Hindlimb muscle (tissue), 1 donor: ENCODE measurements at regions not wholly inside any gene's neighbourhood (a gene's known extent, or its start where the extent isn't known, plus 50 kb on each side); places are given as distances from the start of the nearest gene placed in this dataset.
A peak's percentile ranks its signal among the peaks of the same experiment; 100 is the strongest.

Experiments
- DNase-seq: peaks from one replicate; pipeline ENCODE4 v3.0.0-alpha.2; 2013

DNA sequence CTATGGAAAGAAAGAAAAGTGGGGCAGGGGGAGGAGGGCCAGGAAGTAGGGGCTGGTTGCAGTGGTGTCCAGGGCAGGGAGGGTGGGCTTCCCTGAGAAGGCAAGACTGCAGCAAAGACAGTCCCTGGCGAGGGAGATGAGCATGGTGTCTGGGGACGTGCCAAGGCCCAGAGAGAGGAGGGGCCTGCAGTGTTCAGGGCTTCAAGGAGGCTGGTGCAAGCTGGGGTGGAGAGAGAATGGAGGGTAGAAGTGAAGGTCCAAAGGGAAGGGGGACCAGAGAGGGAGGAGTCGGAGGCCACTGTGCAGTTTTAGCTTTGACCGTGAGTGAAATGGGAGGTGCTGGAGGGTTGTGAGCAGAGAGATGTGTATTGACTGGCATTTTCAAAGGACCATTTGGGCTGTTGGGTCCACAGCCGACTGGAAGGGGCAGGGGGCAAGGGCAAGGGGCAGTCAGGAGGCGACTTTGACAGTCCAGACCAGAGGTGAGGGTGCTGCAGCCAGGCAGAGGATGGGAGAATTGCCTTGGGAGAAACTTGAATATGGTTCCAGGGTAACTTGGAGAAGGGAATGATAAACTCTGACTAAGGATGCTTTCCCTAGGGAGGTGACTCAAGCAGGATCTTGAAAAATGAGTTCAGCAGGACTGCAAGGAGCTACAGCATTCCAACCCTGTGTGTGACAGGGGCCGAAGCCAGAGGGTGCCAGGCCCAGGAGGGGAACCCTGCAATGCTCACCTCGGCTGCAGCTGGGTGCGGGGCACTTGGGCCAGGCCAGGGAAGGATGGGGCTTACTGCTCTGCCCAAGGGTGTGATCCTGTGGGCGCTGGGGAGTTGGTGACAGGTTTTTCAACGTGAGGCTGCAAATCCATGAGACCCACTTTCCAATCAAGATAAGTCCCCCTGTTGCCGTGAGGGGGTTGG lies 177.1 kb upstream of the HAAO start:
- DNase-seq: no peak

DNA sequence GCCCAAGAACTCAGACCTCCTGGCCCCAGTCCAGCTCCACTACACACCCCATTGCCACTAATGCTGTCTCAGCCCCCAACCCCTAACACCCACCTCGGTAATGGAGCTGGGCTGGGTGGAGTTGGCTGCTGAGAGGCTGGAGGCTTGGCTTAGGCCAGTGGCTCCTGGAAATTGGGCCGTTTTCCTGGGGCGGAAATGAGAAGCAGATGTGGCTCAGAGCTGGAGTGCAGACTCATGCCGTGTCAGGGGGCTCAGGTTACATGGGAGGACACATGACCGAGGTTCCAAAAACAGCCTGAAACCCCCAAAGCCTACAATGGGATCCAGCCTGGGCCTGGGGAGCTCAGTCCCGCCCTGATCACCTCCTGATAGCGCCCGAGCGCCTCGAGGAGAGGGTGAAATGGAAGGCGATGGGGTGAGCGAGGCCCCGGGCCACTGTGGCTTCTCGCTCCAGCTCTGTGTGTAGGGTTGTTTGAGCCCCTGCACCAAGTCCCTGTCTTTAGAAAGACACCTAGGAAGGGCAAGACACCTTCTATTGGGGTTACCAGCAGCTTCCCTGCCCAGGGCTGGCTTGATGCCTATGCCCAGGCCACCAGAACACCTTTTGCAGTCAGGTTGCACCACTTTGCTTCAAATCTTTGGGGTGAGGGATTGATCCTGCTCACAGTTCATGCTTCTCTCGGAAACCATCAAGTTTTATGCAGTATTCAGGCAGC lies 175.7 kb upstream of the HAAO start:
- DNase-seq: peak; percentile 97

DNA sequence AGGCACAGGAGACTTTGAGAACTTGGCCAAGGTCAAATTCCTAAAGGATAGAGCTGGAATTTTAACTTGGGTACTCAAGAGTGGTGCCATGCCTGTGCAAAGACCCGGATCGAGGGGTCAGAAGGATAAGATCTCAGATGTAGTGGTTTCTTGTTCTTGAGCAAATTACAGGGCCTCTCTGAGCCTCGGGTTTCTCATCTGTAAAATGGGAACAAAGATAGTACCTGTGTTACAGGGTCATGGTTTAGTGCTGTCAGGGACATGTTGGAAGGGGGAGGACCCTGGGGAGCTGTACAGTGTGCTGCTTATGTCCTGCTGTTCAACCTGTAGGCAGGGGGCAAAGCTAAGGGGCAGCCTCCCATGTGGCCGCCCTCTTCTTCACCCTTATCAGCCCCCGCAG lies 173.5 kb upstream of the HAAO start:
- DNase-seq: no peak

DNA sequence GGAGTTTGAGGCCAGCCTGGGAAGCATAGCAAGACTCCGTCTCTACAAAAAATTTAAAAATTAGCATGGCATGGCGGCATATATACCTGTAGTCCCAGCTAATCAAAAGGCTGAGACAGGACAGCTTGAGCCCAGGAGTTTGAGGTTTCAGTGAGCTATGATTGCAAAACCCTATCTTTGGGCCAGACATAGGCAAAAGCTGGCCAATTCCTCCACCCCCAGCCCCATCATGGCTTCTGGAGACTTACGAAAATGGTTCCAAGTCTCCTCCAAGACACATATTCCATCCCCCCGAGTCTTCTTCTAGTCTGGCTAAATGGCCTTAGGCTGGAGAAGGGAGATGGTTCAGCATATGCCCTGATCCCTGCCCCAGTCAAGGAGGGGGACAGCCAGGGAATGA lies 172.8 kb upstream of the HAAO start:
- DNase-seq: no peak

DNA sequence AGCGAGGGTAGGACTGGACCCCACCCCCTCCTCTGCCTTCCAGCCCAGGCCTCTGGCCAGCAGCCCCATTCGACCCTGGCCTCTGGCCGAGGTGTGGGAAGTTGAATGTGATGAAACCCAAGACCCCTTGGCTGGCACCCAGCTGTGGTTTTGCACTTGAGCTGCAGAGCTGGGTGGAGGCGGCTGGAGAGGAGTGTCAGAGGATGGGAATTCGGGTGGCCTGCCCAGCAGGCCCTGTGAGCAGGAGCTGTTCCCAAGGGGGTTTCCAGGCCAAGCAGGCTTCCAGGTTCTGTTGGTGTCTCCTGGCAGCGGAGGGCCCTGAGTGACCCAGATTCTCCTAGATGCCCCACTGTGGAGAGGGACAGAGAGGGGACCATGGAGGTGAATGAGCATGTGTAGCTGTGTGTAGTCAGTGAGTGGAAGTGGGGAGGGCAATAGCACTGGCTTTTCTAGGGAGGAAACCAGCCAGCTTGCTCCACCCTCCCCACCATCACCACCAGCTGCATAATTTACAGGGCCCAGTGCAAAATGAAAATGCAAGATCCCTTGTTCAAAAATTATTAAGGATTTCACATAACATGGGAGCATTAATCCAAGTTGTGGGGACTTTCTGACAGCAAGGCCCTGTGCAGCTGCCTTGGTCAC lies 172.2 kb upstream of the HAAO start:
- DNase-seq: peak; percentile 71

DNA sequence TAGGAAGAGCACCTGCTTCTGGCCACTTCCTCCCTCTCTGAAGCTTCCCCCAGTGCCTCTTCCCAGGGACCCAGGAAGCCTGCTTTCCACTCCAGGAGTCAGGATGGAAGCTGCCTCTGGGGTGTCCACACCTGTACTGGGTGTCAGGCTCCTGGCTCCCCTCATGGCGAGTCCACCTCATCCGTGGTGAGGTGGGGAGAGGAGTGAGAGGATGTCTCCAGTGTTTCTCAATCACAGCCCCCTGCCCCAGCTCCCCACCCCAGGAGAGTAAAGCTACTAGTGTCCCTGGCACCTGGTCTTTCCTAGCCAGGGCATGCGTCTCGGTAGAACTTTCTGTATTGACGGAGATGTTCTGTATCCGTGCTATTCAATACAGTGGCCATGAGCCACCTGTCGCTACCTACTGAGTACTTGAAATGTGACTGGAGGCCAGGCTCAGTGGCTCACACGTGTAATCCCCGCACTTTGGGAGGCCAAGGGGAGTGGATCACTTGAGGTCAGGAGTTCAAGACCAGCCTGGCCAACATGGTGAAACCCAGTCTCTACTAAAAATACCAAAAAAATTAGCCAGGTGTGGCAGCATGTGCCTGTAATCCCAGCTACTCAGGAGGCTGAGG lies 171.2 kb upstream of the HAAO start:
- DNase-seq: no peak

DNA sequence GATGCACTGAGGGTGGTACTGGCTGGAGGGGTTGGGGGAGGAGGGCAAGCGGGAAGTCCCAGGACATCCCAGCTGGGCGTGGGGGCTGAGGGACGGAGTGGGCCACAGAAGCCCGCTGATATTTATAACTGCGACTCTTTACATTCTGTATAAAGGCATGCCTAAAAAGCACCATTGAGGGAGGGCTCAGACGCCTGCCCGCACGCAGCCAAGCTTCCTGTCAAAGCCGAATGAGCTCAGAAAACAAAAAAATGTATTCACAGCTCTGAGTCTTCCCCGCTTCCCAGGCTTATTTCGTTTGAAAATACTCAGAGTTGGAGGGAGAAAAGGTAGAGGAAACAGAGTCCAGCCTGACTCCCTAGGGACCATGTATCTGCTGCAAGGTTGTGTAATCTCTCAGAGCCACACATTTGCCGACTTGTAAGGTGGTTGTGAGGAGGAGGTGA lies 170.1 kb upstream of the HAAO start:
- peak; percentile 64 for DNase-seq

DNA sequence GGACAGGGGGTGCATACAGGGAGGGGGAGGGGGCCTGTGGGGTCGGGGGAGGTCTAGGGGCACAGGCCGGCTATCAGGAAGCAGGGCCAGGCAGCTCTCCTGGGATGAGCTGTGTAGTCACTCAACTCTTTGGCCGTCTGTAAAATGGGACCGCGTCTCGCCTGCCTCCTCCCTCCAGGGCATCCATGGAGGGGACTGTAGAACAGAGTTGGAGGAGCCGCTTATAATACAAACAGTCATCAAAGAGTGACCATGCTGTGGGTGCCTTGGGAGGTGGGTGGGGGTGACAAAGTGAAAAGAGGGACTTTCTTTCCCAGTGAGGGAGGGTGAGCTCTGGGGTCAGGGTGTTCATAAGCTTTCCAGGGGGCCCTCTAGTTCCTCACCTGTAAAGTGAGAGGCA lies 169.6 kb upstream of the HAAO start:
- DNase-seq: no peak

DNA sequence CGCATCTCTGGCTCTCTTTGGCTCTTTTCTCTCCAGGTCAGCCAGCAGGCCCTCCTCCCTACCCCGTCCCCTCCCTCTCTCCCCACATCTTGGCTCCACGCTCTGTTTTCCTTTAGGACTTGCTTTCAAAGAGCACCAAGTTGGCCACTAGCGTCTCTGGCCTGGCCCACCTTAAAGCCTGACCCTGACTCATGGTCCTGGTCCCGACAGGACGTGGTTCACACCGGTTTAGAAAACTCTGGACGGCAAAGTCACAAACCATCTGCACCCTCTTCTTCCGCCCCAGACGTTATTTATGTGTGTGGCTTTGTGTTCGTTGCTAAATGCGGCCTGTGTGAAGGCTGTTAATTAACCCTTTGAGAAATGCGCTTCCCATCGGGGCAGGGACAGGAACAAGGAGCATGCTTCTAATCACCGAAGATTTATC lies 169.0 kb upstream of the HAAO start:
- peak; percentile 84 for DNase-seq

DNA sequence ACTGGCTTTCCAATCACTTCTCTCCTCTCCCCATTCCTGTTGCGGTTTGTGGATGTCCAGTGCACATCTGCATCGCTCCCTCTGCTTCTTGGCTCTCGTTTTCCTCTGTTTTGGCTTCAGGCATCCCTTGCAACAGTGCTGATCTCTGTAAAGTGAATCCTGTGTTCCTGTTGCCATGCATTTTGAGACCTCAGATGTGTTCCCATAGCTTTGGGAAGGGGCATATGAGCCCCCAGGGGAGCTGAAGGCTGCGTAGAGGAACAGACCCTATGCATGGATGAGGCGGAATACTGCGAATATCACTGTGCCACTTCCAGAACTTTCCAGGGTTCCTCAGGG lies 168.4 kb upstream of the HAAO start:
- peak; percentile 74 for DNase-seq

DNA sequence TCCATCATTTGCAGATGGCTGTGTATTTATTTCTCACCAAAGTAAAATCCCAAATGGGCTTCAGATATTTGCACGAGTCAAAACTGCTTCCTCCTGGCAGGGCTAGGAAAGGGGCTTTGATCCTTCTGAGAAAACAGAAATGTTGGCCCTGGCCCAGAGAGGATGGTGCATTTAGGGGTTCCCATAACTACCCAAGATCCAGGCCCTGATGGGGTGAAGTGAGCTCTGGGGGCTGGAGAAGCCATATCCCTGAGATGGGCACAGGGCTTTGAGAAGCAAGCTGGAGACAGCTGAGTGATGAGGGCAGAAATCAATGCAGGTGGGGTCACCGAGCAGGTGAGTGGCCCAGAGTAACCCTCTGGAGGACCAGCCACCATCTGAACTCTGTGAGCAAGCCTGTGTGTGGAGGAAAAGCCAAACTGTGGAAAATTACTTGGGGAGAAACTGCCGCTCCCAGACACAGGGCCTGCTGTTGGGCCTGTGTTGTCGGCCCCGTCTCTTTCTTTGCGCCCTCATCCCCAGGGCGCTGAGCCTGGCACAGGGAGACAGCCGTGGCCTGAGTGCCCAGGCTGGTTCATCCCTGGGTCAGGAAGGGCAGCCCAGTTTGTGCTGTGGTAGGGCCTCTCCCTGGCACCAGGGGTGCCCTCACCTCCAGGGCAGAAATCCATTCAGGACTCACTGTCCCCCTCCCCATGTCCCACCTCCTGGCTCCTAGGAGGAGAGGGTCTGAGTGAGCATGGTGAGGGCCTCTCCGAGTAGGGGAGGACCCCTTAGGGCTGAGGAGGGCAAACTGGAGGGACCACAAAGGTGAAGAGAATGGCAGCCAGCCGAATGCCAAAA lies 167.8 kb upstream of the HAAO start:
- no peak for DNase-seq

DNA sequence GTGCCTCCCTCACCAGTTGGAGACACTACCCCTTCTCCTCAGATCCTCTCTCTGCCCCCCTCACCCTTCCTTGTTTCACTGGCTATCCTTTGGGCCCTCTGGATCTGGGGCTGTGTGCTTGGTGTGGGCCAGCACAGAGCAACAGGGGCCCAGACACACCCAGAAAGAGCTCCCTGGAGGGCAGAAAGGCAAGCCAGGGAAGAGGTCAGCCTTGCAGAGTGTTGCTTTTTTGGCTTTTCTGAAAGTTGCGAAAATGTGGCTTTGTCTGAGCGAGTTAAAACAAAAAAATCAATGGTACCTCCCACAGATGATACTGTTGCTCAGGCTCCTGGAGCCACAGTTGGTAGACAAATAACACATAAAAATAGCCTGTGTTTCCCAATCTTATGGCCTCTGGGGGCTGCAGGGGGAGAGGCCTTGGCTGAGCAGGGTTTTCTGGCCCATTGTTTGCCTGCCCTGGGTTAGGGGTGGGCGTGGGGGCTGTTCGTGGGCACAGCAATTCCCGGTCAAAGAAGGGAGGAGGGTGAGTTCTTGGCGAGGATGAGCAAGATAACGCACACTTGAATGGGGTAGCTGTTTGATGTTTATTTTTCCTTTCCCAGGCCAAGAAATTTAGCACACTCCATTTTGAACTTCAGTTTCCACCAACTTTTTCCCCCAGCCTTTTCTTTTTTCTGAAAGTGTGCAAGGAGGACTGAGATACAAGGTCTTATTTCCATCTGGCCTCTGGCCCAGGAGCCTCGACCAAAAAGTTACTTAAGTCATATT lies 167.0 kb upstream of the HAAO start:
- peak; percentile 91 for DNase-seq

DNA sequence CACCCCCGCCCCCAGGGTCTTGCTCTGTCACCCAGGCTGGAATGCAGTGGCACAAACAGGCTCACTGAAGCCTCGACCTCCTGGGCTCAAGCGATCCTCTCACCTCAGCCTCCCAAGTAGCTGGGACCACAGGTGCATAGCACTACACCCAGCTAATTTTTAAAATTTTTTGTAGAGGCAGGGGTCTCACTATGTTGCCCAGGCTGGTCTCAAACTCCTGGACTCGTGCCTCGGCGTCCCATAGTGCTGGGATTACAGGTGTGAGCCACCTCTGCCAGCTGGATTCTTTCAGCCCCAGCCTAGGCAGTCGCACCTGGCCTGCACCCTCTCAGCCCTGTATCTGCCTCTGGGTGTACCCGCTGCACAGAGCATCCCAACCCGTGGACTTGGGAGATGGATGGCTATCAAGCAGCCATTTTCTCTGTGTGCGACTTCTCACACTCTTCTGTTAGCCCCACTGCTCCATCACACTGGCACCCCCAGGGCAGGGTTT lies 166.4 kb upstream of the HAAO start:
- DNase-seq: no peak

DNA sequence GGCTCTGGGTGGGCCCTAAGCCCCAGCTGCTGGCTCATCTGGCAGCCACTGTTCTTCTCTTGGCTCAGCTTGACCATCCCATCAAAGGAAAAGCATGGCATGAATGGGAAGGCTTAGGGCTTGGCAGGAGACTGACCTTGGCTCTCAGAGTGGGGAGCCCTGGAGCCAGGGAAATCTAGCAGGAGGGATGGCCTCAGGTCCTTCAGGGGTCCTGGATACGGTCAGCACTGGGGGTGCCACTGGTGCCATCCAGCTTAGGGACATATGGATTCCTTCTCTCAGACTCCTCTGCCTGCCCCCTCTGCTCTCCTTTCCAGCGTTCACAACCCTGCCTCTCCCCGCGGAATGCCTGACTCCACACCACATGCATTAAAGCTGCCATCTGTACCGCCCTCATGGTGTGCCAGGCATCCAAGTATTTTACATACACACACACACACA lies 165.5 kb upstream of the HAAO start:
- no peak for DNase-seq

DNA sequence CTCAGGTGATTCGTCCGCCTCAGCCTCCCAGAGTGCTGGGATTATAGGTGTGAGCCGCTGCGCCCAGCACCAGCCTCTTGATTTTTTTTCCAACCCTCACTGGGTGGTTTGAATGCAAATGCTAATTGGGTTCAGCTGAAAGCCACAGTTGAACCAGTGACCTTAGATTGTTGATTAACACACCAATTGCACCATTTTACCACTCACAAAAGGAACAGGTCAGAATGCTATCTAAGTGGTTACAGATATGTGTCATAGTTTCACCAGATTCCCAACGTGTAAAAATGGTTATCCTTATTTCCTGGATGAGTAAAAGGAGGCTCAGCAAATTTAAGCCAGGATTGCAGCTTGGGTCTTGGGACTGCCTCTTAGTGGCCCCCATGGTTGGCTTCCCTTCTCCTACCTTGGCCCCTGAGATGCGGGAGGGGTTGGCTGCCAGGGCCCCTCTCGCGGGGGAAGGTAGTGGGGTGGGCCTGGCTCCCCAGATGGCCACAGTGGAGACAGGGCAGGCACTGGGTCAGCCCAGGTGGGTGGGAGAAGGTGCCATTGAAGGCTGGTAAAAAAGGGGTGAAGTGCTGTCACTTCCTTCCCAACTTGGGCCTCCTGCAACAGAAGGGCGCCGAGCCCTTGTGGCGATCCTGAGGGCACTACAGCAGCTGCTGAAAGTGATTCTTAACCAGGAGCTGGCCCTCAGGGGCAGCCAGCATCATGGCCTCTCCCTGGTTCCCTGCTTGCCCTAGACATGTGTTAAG lies 164.9 kb upstream of the HAAO start:
- no peak for DNase-seq

DNA sequence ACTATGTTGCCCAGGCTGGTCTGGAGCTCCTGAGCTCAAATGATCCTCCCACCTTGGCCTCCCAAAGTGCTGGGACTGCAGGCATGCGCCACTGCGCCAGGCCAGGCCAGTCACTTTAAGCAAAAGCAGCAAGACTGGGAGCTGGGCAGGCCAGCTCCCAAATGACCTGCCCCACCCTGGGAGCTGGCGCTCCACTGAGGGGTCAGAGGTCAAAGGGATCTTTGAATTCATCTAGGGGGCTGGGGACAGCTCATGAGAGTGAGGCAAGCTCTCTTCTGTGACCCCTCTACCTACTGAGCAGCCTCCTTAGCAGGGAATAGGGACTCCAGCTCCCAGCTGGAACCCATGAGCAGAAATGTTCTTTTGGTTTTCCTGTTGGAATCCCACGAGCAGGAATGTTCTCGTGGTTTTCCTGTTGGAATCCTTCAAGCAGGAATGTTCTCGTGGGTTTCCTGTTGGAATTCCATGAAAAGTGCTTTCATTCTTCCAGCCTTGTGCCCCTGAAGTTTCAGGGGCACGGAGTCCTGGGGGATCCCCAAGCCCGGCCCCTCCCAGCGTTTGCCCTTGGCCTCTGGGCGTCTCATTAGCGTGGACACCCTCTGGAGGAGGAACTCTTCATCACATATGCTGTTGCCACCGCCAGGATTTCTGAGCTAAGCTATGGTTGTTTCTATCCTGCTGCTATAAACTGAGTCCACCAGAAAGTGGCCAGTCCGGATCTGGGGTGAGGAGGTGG lies 162.0 kb upstream of the HAAO start:
- DNase-seq: no peak

DNA sequence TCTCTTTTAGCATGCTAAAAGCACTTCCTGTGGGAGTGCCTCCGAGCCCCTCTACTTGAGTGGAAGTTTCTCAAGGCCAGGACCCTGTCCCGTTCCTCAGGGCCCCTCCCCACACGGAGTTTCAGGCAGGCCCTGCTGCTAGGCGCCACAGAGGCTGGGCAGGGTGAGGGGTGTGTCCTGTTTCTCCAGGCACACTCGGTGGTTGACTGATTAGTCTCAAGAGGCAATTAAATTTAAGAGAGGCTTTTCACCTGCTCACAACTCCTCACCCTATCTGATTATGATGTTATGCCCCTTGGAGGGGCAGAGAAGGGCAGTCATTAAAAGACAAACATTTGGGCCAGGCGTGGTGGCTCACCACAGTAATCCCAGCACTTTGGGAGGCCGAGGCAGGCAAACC lies 160.8 kb upstream of the HAAO start:
- DNase-seq: no peak

DNA sequence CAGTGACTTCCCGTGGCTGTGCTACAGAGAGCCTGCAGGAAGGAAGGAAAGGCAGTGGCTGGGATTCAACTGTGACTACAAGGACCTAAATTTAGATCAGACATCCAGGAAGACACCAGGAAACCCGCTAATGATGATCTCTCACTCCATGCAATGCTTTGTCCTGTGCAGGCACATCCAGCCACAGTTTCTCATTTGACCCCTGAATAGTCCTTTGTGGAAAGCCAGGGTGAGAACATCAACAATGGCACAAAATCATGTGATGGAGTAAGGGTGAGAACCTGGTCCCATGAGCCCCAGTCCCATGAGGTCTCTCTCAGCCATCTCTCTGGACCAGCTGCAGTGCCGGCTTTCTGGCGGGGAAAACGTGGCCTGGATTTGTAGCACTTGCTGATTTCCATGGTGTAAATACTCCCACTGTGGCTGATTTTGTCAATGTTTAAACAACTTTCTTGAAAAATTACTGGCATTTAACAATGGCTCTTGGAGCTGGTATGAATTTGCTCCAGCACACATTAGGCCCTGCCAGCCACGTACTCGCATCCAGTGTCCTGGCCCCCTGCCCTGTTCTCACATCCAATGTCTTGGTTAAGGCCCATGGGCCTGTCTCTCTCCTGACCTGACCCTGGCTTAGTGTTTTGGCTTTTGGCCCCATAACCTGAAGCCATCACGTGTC lies 159.0 kb upstream of the HAAO start:
- no peak for DNase-seq

DNA sequence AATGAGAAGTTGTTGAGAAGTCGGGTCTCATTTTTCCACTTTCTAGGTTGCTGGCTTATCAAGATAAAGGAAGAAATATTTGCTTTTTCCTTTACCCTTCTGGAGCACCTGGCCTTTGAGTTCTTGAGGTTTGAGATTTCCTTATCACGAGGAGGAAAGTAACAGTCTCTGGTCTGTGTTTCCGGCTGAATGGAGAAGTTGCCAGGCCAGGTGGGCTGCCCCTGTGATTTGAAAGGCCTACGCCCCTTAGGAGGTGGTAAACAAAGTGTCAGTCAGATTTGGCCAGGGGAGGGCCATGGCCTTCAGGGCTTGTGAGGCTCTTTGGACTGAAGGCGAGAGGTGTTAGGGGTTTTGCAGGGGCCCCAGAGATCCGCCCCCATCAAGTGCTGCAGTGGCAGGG lies 156.7 kb upstream of the HAAO start:
- no peak for DNase-seq
